ENCODE measurements at regions not wholly inside any gene's neighbourhood (a gene's known extent, or its start where the extent isn't known, plus 50 kb on each side); places are given as distances from the start of the nearest gene placed in this dataset.
A peak's percentile ranks its signal among the peaks of the same experiment; 100 is the strongest.

GRCh38 chr6:90399970-90400369 lies 103.3 kb upstream of the BACH2 start:
- DNase-seq (no peak), ATAC-seq (no peak)
- no peaks in the 10 kb centered on the region for H3K27me3 Mint-ChIP-seq
- no peak overlapping the region for H3K4me3 Mint-ChIP-seq
- POLR2A ChIA-PET: interaction anchor here (0.5 to 3.0 kb wide), 2 partner anchors 12 to 245 kb away, joined by 3 to 18 read pairs; no protein-coding TSS in a partner anchor
- H3K9me3 Mint-ChIP-seq: no peaks in the 10 kb centered on the region
- H3K4me1 Mint-ChIP-seq: peaks cover 34 to 77% (median 59%) of the 10 kb centered on the region in 4 donors
- peak overlapping the region in 5 of 10 donors; percentile 30 to 73 (median 51) for H3K27ac Mint-ChIP-seq
- no peaks in the 10 kb centered on the region for H3K36me3 Mint-ChIP-seq

- POLR2A ChIA-PET: interaction anchor here (0.7 to 3.0 kb wide), 6 partner anchors 10 to 102 kb away, joined by 3 to 18 read pairs (median 7); no protein-coding TSS in a partner anchor
- DNase-seq (peak in 9 of 10 donors; percentile 36 to 78 (median 50)), ATAC-seq (peak; percentile 78 to 87)
- peak overlapping the region; percentile 29 to 93 (median 84) for H3K27ac Mint-ChIP-seq
- no peaks in the 10 kb centered on the region for H3K9me3 Mint-ChIP-seq
- H3K27me3 Mint-ChIP-seq: no peaks in the 10 kb centered on the region
- H3K4me1 Mint-ChIP-seq: peaks cover 33 to 74% (median 56%) of the 10 kb centered on the region in 4 donors
- H3K36me3 Mint-ChIP-seq: no peaks in the 10 kb centered on the region
- H3K4me3 Mint-ChIP-seq: peak overlapping the region in 8 of 10 donors; percentile 7 to 52 (median 20)
Observed at GRCh38 chr6:90397929-90398674, 101.5 kb upstream of the BACH2 start.

GRCh38 chr6:90397047-90397446 lies 100.4 kb upstream of the BACH2 start:
- peak overlapping the region in 4 of 10 donors; percentile 32 to 79 (median 74) for H3K27ac Mint-ChIP-seq
- no peaks in the 10 kb centered on the region for H3K9me3 Mint-ChIP-seq
- H3K4me1 Mint-ChIP-seq: peaks cover 29 to 68% (median 50%) of the 10 kb centered on the region in 4 donors
- ATAC-seq (no peak), DNase-seq (no peak)
- POLR2A ChIA-PET: interaction anchor here (0.6 to 2.1 kb wide), 5 partner anchors 9 to 1320 kb away, joined by 3 to 7 read pairs (median 3); no protein-coding TSS in a partner anchor
- H3K4me3 Mint-ChIP-seq: peak overlapping the region in 3 of 10 donors; percentile 7 to 30 (median 14)
- H3K27me3 Mint-ChIP-seq: no peaks in the 10 kb centered on the region
- H3K36me3 Mint-ChIP-seq: no peaks in the 10 kb centered on the region

- DNase-seq: peak; percentile 42 to 85 (median 78)
Observed at GRCh38 chr6:90393232-90393884, 96.7 kb upstream of the BACH2 start.

GRCh38 chr6:90390379-90390778 lies 93.7 kb upstream of the BACH2 start:
- Mint-ChIP-seq H3K36me3 (no peaks in the 10 kb centered on the region), H3K27me3 (no peaks in the 10 kb centered on the region), H3K4me3 (no peak overlapping the region), H3K9me3 (no peaks in the 10 kb centered on the region), H3K27ac (no peak overlapping the region), H3K4me1 (peaks cover 9 to 39% (median 15%) of the 10 kb centered on the region in 4 donors)
- DNase-seq (no peak), ATAC-seq (no peak)
- POLR2A ChIA-PET: interaction anchor here (1.2 to 1.3 kb wide), 2 partner anchors 95 to 172 kb away, joined by 3 read pairs; no protein-coding TSS in a partner anchor

More at GRCh38 chr6:90393232-90393884, 96.7 kb upstream of the BACH2 start:
- Mint-ChIP-seq H3K4me3 (peak overlapping the region in 5 of 10 donors; percentile 6 to 62 (median 49)), H3K9me3 (no peaks in the 10 kb centered on the region), H3K27ac (peak overlapping the region in 9 of 10 donors; percentile 13 to 68 (median 58)), H3K27me3 (no peaks in the 10 kb centered on the region), H3K36me3 (no peaks in the 10 kb centered on the region), H3K4me1 (peaks cover 20 to 41% (median 29%) of the 10 kb centered on the region in 4 donors)
- POLR2A ChIA-PET: interaction anchor here (0.6 to 2.5 kb wide), 17 partner anchors 9 to 441 kb away, joined by 3 to 10 read pairs (median 4); partner anchors contain the start of gene BACH2
- ATAC-seq: peak; percentile 66 to 81

- Mint-ChIP-seq H3K27me3 (no peaks in the 10 kb centered on the region), H3K9me3 (no peaks in the 10 kb centered on the region), H3K4me1 (peaks cover 7 to 53% (median 23%) of the 10 kb centered on the region in 4 donors), H3K27ac (no peak overlapping the region), H3K36me3 (no peaks in the 10 kb centered on the region), H3K4me3 (no peak overlapping the region)
- DNase-seq (no peak), ATAC-seq (no peak)
- POLR2A ChIA-PET: interaction anchor here (2.2 kb wide), 1 partner anchor 9 kb away, joined by 7 read pairs; no protein-coding TSS in a partner anchor
Observed at GRCh38 chr6:90388395-90388794, 91.8 kb upstream of the BACH2 start.

DNA sequence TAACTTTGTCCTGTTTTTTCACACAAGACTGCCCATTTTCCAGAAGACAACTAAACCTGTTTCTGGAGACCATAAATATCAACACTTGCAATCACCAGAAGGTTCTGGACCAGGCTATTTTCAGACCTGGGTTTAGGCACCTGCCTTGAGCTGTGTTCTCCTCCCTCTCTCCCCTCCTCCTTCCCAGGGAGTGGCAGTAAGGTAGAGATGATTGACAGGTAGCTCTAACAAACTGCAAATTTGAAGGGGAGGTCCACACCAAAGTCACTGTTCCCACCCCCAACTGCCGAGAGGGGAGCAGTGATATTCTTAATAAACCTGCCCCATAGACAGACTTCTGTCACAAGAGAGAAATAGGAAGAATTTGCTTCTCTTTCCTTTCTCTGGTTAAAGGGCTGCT lies 91.2 kb upstream of the BACH2 start:
- H3K27me3 Mint-ChIP-seq: no peaks in the 10 kb centered on the region
- POLR2A ChIA-PET: interaction anchor here (2.2 kb wide), 1 partner anchor 10 kb away, joined by 7 read pairs; no protein-coding TSS in a partner anchor
- no peak for ATAC-seq
- DNase-seq: no peak
- H3K4me1 Mint-ChIP-seq: peaks cover 6 to 53% (median 21%) of the 10 kb centered on the region in 4 donors
- H3K4me3 Mint-ChIP-seq: no peak overlapping the region
- H3K36me3 Mint-ChIP-seq: no peaks in the 10 kb centered on the region
- peak overlapping the region in 1 of 10 donors; percentile 9 for H3K27ac Mint-ChIP-seq
- no peaks in the 10 kb centered on the region for H3K9me3 Mint-ChIP-seq

GRCh38 chr6:90387383-90387775 lies 90.7 kb upstream of the BACH2 start:
- H3K4me1 Mint-ChIP-seq: peaks cover 6 to 56% (median 22%) of the 10 kb centered on the region in 4 donors
- no peak overlapping the region for H3K27ac Mint-ChIP-seq
- DNase-seq: no peak
- no peak for ATAC-seq
- H3K36me3 Mint-ChIP-seq: no peaks in the 10 kb centered on the region
- POLR2A ChIA-PET: interaction anchor here (2.2 kb wide), 1 partner anchor 10 kb away, joined by 7 read pairs; no protein-coding TSS in a partner anchor
- H3K9me3 Mint-ChIP-seq: no peaks in the 10 kb centered on the region
- H3K4me3 Mint-ChIP-seq: no peak overlapping the region
- no peaks in the 10 kb centered on the region for H3K27me3 Mint-ChIP-seq

DNA sequence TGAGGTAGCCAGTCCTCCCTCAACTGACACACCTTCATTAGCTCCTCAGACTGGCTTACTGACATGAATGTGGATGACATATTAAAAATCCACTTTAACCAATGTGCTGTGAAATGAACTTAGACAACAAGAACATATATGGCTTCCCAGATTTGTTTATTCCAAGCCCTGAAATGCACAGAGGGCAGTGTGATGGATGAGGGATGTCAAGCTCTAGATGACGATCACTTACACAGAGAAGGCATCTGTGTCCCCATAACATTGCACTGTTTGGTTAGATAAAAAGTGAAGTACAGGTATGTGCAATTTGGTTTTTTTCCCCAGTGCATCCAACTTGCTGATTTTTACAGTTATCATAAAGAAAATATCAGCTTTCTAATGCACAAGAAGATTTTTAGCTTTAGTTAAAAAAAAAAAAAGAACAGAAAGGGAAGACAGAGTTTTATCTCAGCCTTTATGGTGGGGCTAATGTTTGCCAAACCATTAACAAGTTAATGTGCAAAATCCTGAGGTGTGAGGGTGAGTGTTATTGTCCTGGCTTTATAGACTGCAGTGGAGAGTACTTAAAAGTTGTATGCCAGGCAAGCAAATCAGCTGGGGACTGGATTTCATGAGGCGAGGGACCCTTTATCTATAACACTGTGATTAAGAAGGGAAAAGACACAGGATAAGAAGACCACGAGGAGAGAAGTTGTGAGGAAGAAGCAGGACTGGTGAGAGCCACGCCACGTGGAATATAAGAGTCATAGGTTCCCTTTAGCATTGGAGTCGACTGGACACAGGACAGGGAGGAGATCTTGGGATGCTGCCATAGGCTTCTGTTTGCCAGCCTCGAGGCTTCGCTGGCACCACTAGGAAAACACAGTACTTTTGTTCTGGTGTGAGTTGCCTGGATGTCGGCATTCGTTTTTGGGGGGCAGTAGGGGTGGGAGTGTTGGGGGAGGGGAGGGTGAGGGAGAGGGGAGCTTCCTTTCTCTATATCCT lies 90.0 kb upstream of the BACH2 start:
- Mint-ChIP-seq H3K36me3 (no peaks in the 10 kb centered on the region), H3K27ac (peak overlapping the region in 2 of 10 donors; percentile 8 to 35), H3K27me3 (no peaks in the 10 kb centered on the region), H3K9me3 (no peaks in the 10 kb centered on the region), H3K4me1 (peaks cover 7 to 59% (median 26%) of the 10 kb centered on the region in 4 donors), H3K4me3 (peak overlapping the region in 1 of 10 donors; percentile 33)
- no peak for ATAC-seq
- no peak for DNase-seq
- POLR2A ChIA-PET: interaction anchor here (0.6 to 2.2 kb wide), 2 partner anchors 11 to 133 kb away, joined by 3 to 7 read pairs; no protein-coding TSS in a partner anchor

GRCh38 chr6:90385759-90386313 lies 89.2 kb upstream of the BACH2 start:
- no peaks in the 10 kb centered on the region for H3K36me3 Mint-ChIP-seq
- DNase-seq (no peak), ATAC-seq (no peak)
- no peaks in the 10 kb centered on the region for H3K27me3 Mint-ChIP-seq
- POLR2A ChIA-PET: interaction anchor here (0.6 kb wide), 1 partner anchor 132 kb away, joined by 3 read pairs; no protein-coding TSS in a partner anchor
- peaks cover 8 to 68% (median 26%) of the 10 kb centered on the region in 4 donors for H3K4me1 Mint-ChIP-seq
- H3K4me3 Mint-ChIP-seq: peak overlapping the region in 1 of 10 donors; percentile 33
- H3K9me3 Mint-ChIP-seq: no peaks in the 10 kb centered on the region
- peak overlapping the region in 1 of 10 donors; percentile 8 for H3K27ac Mint-ChIP-seq

- DNase-seq: no peak
- POLR2A ChIA-PET: no interaction called here
- peak overlapping the region in 1 of 10 donors; percentile 12 for H3K4me3 Mint-ChIP-seq
- peak overlapping the region in 3 of 10 donors; percentile 12 to 29 (median 23) for H3K27ac Mint-ChIP-seq
- no peaks in the 10 kb centered on the region for H3K27me3 Mint-ChIP-seq
- no peak for ATAC-seq
- H3K4me1 Mint-ChIP-seq: peaks cover 8 to 68% (median 26%) of the 10 kb centered on the region in 4 donors
- no peaks in the 10 kb centered on the region for H3K9me3 Mint-ChIP-seq
- no peaks in the 10 kb centered on the region for H3K36me3 Mint-ChIP-seq
Observed at GRCh38 chr6:90384720-90385119, 88.1 kb upstream of the BACH2 start.

Measured in naive thymus-derived CD8-positive, alpha-beta T cell (primary cell).